ENCODE measurements at regions not wholly inside any gene's neighbourhood (a gene's known extent, or its start where the extent isn't known, plus 50 kb on each side); places are given as distances from the start of the nearest gene placed in this dataset.
"Not testable (repeated sequence)": the region's sequence is repeated elsewhere in the genome, so short reads cannot be mapped to it uniquely, and the experiment has no call there.

DNA sequence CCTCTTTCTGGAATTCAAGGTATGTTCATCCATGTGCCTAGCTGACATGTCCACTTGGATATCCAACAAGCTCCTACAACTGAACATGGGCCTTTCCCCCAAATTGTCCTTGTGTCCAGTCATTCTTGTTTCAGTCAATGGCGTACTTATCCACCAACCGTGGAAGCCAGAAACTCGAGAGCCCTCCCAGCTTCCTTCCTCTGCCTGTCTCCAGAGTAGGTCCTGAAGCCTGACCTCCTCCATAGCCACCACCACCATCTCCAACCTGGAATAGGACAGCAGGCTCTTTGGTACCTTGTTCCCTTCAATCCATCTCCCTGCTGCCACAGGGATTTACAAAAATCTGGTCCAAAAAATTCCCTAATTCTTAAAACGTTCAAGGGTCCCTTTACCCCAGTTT, 305.1 kb downstream of the RPS24 start:
- Histone ChIP-seq H3K27me3 (no peaks in the 10 kb centered on the region), H3K4me3 (no peak overlapping the region), H3K27ac (no peak overlapping the region), H3K4me1 (replicated peaks in 1 of 2) (peaks cover 0 to 23% of the 10 kb centered on the region in 2 donors), H3K9me3 (replicated peaks in 1 of 3) (no peaks in the 10 kb centered on the region), H3K36me3 (replicated peaks in 1 of 2) (no peaks in the 10 kb centered on the region)
- WGBS, 4 donors = 85 to 93% (median 90%) methylated on average over 4 of the region's 4 CpGs
- intact Hi-C loops (cut with DNase I) = no loop called here
- TF ChIP-seq POLR2A (IDR thresholded peaks at IDR 0.05) = no peak
- TF ChIP-seq, protein P1, sequence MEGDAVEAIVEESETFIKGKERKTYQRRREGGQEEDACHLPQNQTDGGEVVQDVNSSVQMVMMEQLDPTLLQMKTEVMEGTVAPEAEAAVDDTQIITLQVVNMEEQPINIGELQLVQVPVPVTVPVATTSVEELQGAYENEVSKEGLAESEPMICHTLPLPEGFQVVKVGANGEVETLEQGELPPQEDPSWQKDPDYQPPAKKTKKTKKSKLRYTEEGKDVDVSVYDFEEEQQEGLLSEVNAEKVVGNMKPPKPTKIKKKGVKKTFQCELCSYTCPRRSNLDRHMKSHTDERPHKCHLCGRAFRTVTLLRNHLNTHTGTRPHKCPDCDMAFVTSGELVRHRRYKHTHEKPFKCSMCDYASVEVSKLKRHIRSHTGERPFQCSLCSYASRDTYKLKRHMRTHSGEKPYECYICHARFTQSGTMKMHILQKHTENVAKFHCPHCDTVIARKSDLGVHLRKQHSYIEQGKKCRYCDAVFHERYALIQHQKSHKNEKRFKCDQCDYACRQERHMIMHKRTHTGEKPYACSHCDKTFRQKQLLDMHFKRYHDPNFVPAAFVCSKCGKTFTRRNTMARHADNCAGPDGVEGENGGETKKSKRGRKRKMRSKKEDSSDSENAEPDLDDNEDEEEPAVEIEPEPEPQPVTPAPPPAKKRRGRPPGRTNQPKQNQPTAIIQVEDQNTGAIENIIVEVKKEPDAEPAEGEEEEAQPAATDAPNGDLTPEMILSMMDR (IDR thresholded peaks at IDR 0.05) = no peak
- peak in 2 of 7 donors; percentile 6 to 30 for DNase-seq

DNA sequence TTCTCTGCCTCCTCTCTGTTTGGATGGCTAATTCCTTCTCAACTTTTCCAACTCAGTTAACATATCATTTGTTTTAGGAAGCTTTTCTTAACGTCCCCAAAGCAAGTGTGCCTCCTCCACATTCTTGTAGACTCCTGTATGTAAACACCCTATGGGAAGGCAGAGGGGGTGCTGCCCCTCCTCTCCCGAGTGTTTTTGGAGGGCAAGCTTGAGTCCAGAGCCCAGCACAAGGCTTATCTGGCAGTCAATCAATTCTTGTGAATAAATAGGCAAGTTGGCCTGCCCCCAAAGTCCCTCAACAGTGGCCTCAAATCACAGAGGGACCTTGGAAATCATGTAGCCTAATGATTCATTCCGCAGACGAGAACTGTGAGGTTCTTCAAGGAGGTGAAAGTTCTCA, 305.6 kb downstream of the RPS24 start:
- Histone ChIP-seq H3K4me1 (replicated peaks in 1 of 2) (peaks cover 0 to 23% of the 10 kb centered on the region in 2 donors), H3K27ac (no peak overlapping the region), H3K9me3 (replicated peaks in 1 of 3) (no peaks in the 10 kb centered on the region), H3K36me3 (replicated peaks in 1 of 2) (no peaks in the 10 kb centered on the region), H3K4me3 (no peak overlapping the region), H3K27me3 (no peaks in the 10 kb centered on the region)
- TF ChIP-seq, protein P1 (IDR thresholded peaks at IDR 0.05) = no peak
- no peak for TF ChIP-seq POLR2A (IDR thresholded peaks at IDR 0.05)
- intact Hi-C loops (cut with DNase I) = no loop called here
- WGBS, 4 donors = 15 to 27% (median 22%) methylated on average over 3 to 4 of the region's 4 CpGs
- peak; percentile 22 to 70 (median 48) for DNase-seq

DNA sequence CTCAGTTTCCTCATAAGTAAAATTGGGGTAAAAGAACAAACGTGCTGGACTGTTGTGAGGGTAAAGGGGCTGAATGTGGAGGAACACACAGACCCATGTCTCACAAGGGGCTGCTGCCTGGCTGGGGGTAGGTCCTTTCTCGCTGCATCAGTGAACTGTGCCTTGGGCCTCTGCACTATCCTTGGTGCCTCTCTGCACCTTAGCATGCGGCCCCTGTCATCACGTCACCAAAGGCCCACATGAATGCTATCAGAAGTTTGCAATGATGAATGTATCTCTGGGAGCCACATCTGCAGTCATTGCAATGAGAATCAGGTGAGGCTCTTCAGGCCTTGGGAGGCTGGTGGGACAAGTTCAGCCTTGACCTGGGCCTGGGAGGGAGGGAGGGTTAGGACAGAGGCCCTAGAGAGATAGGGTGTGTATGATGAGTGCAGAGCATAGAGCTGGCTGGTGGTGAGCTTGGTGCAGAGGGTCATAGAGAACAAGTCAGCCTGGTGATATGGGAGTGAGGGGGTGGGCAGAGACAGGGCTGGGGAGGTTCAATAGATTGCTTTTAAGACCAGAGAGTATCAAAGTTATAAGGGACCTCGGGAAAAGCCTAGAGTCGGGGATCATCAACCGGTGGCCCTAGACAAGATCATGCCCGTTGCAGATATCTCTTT, 308.4 kb downstream of the RPS24 start:
- no peak overlapping the region for H3K4me3 ChIP-seq
- TF ChIP-seq, protein P1 (IDR thresholded peaks at IDR 0.05) = no peak
- no peak for TF ChIP-seq POLR2A (IDR thresholded peaks at IDR 0.05)
- H3K27me3 ChIP-seq = no peaks in the 10 kb centered on the region
- no peak overlapping the region for H3K27ac ChIP-seq
- DNase-seq = peak in 2 of 7 donors; percentile 9 to 15
- intact Hi-C loops (cut with DNase I) = no loop called here
- WGBS, 4 donors = 93 to 97% (median 95%) methylated on average over 7 to 8 of the region's 8 CpGs
- peaks cover 0 to 10% of the 10 kb centered on the region in 2 donors for H3K4me1 ChIP-seq (replicated peaks in 1 of 2)
- no peaks in the 10 kb centered on the region for H3K36me3 ChIP-seq (replicated peaks in 1 of 2)
- H3K9me3 ChIP-seq (replicated peaks in 1 of 3) = no peaks in the 10 kb centered on the region

DNA sequence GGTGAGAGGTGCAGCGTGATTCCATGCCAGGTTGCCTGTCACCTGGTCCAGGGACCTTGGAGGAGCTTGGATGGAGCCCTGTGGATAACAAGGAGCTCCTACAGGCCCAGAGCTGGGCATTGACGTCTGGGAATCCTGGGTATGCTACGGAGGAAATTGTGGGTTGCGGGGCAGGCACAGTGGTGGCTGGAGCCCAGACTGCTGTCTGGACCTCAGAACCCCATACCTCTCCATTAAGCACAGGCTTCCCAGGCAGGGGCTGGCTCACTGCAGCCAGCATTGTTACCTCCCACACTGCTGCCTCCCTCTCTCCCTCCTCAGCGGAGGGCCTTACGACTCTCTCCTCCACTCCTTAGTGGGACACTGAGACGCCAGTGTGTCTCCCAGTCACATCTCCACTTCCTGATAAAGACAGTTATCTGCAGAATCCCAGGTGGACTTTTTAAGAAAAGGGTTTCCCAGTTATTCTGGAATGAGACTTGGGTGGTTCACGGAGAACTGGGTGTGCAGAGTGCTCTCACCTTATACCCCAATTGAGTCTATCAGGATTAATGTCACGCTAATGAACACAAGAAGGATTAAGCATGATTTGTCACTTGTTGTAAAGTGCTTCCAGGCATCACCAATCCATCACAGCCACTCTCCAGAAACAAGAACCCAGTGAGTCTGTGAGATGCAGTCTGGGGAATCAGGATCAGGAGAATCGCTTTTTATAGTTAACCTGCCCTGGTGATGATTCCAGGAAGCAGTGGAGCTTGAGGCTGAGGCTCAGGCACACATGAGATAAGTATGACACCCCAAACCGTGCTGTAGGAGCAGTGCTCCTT, 309.4 kb downstream of the RPS24 start:
- Histone ChIP-seq H3K9me3 (replicated peaks in 1 of 3) (no peaks in the 10 kb centered on the region), H3K27ac (no peak overlapping the region), H3K36me3 (replicated peaks in 1 of 2) (no peaks in the 10 kb centered on the region), H3K4me3 (no peak overlapping the region), H3K4me1 (replicated peaks in 1 of 2) (peaks cover 0 to 10% of the 10 kb centered on the region in 2 donors), H3K27me3 (no peaks in the 10 kb centered on the region)
- intact Hi-C loops (cut with DNase I) = no loop called here
- WGBS, 4 donors = 78 to 85% (median 80%) methylated on average over 9 to 11 of the region's 11 CpGs
- TF ChIP-seq, protein P1 (IDR thresholded peaks at IDR 0.05) = no peak
- no peak for TF ChIP-seq POLR2A (IDR thresholded peaks at IDR 0.05)
- DNase-seq = peak in 3 of 7 donors; percentile 4 to 38 (median 8)

DNA sequence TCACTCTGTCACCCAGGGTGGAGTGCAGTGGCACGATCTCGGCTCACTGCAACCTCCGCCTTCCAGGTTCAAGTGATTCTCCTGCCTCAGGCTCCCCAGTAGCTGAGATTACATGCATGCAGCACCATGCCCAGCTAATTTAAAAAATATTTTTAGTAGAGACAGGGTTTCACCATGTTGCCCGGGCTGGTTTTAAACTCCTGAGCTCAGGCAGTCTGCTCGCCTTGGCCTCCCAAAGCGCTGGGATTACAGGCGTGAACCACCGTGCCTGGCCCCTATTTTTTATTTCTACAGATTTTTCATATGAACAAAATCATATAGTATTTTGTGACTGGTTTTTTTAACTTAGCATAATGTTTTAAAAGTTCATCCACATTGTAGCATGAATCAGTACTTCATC, 310.6 kb downstream of the RPS24 start:
- H3K27me3 ChIP-seq; H3K4me1 ChIP-seq (replicated peaks in 1 of 2); H3K36me3 ChIP-seq (replicated peaks in 1 of 2); H3K4me3 ChIP-seq; intact Hi-C loops (cut with DNase I); H3K9me3 ChIP-seq (replicated peaks in 1 of 3); H3K27ac ChIP-seq: not testable (repeated sequence)
- peak in 1 of 7 donors; percentile 20 for DNase-seq
- whole genome bisulfite sequencing, 4 donors = 91 to 94% (median 92%) methylated on average over 8 of the region's 8 CpGs

DNA sequence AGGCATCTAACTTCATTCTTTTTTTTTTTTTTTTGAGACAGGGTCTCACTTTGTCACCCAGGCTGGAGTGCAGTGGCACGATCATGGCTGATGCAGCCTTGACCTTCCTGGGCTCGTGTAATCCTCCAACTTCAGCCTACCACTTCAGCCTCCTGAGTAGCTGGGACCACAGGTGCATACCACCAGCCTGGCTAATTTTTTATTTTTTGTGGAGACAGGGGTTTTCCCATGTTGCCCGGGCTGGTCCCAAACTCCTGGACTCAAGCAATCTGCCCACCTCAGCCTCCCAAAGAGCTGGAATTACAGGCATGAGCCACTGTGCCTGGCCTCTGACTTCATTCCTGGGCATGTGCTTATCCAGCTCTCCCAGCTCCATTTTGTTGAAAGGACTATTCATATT, 311.9 kb downstream of the RPS24 start:
- WGBS, 4 donors = 69 to 79% (median 71%) methylated on average over 3 of the region's 3 CpGs
- H3K9me3 ChIP-seq (replicated peaks in 1 of 3); H3K36me3 ChIP-seq (replicated peaks in 1 of 2); H3K4me1 ChIP-seq (replicated peaks in 1 of 2); H3K4me3 ChIP-seq; intact Hi-C loops (cut with DNase I); H3K27ac ChIP-seq; H3K27me3 ChIP-seq: not testable (repeated sequence)
- DNase-seq = peak in 2 of 7 donors; percentile 7 to 15
